ENCODE measurements at regions not wholly inside any gene's neighbourhood (a gene's known extent, or its start where the extent isn't known, plus 50 kb on each side); places are given as distances from the start of the nearest gene placed in this dataset.
A peak's percentile ranks its signal among the peaks of the same experiment; 100 is the strongest.
"Not testable (repeated sequence)": the region's sequence is repeated elsewhere in the genome, so short reads cannot be mapped to it uniquely, and the experiment has no call there.

GRCh38 chr11:22920939-22921565, 60.8 kb upstream of the CCDC179 start:
- DNase-seq (ENCODE audit: insufficient read length, low spot score) (peak; percentile 1), FAIRE-seq (peak; percentile 74)

GRCh38 chr11:22922672-22923071, 62.4 kb upstream of the CCDC179 start:
- FAIRE-seq (no peak), DNase-seq (ENCODE audit: insufficient read length, low spot score) (no peak)
- no peak for TF ChIP-seq POLR2A (IDR thresholded peaks at IDR 0.05; ENCODE audit: low read depth, low read length)
- TF ChIP-seq SPI1 (IDR thresholded peaks at IDR 0.05; ENCODE audit: low read depth, low read length): no peak
- no peak for TF ChIP-seq TAF1 (IDR thresholded peaks at IDR 0.05; ENCODE audit: low read depth, low read length)
- TF ChIP-seq POLR2AphosphoS5 (IDR thresholded peaks at IDR 0.05; ENCODE audit: low read depth, low read length): no peak
- TF ChIP-seq PAX5 (IDR thresholded peaks at IDR 0.05; ENCODE audit: insufficient read depth, low read length, severe bottlenecking): no peak
- TF ChIP-seq POU2F2 (IDR thresholded peaks at IDR 0.05; ENCODE audit: low read depth, low read length): no peak

More at GRCh38 chr11:22920939-22921565, 60.8 kb upstream of the CCDC179 start:
- no peak for TF ChIP-seq POU2F2 (IDR thresholded peaks at IDR 0.05; ENCODE audit: low read depth, low read length)
- TF ChIP-seq POLR2AphosphoS5 (IDR thresholded peaks at IDR 0.05; ENCODE audit: low read depth, low read length): no peak
- no peak for TF ChIP-seq PAX5 (IDR thresholded peaks at IDR 0.05; ENCODE audit: insufficient read depth, low read length, severe bottlenecking)
- TF ChIP-seq TAF1 (IDR thresholded peaks at IDR 0.05; ENCODE audit: low read depth, low read length): no peak

GRCh38 chr11:22923561-22923960, 63.3 kb upstream of the CCDC179 start:
- TF ChIP-seq POLR2A (IDR thresholded peaks at IDR 0.05; ENCODE audit: low read depth, low read length) (no peak), POLR2AphosphoS5 (IDR thresholded peaks at IDR 0.05; ENCODE audit: low read depth, low read length) (no peak), TAF1 (IDR thresholded peaks at IDR 0.05; ENCODE audit: low read depth, low read length) (no peak), SPI1 (IDR thresholded peaks at IDR 0.05; ENCODE audit: low read depth, low read length) (no peak), POU2F2 (IDR thresholded peaks at IDR 0.05; ENCODE audit: low read depth, low read length) (no peak), PAX5 (IDR thresholded peaks at IDR 0.05; ENCODE audit: insufficient read depth, low read length, severe bottlenecking) (no peak)
- no peak for FAIRE-seq
- DNase-seq (ENCODE audit: insufficient read length, low spot score): no peak

GRCh38 chr11:22926341-22926740, 66.1 kb upstream of the CCDC179 start:
- FAIRE-seq (no peak), DNase-seq (ENCODE audit: insufficient read length, low spot score) (no peak)
- TF ChIP-seq POLR2AphosphoS5 (IDR thresholded peaks at IDR 0.05; ENCODE audit: low read depth, low read length): no peak
- no peak for TF ChIP-seq TAF1 (IDR thresholded peaks at IDR 0.05; ENCODE audit: low read depth, low read length)
- no peak for TF ChIP-seq SPI1 (IDR thresholded peaks at IDR 0.05; ENCODE audit: low read depth, low read length)
- TF ChIP-seq POU2F2 (IDR thresholded peaks at IDR 0.05; ENCODE audit: low read depth, low read length): no peak
- TF ChIP-seq POLR2A (IDR thresholded peaks at IDR 0.05; ENCODE audit: low read depth, low read length): no peak
- no peak for TF ChIP-seq PAX5 (IDR thresholded peaks at IDR 0.05; ENCODE audit: insufficient read depth, low read length, severe bottlenecking)

- FAIRE-seq (no peak), DNase-seq (ENCODE audit: insufficient read length, low spot score) (no peak)
- TF ChIP-seq POU2F2 (IDR thresholded peaks at IDR 0.05; ENCODE audit: low read depth, low read length): no peak
- no peak for TF ChIP-seq POLR2AphosphoS5 (IDR thresholded peaks at IDR 0.05; ENCODE audit: low read depth, low read length)
- no peak for TF ChIP-seq TAF1 (IDR thresholded peaks at IDR 0.05; ENCODE audit: low read depth, low read length)
- no peak for TF ChIP-seq PAX5 (IDR thresholded peaks at IDR 0.05; ENCODE audit: insufficient read depth, low read length, severe bottlenecking)
- TF ChIP-seq SPI1 (IDR thresholded peaks at IDR 0.05; ENCODE audit: low read depth, low read length): no peak
- no peak for TF ChIP-seq POLR2A (IDR thresholded peaks at IDR 0.05; ENCODE audit: low read depth, low read length)
Measured at GRCh38 chr11:22927793-22928192, 67.5 kb upstream of the CCDC179 start.

- DNase-seq (ENCODE audit: insufficient read length, low spot score): no peak
- FAIRE-seq: no peak
- TF ChIP-seq POU2F2 (IDR thresholded peaks at IDR 0.05; ENCODE audit: low read depth, low read length): no peak
- no peak for TF ChIP-seq PAX5 (IDR thresholded peaks at IDR 0.05; ENCODE audit: insufficient read depth, low read length, severe bottlenecking)
- no peak for TF ChIP-seq TAF1 (IDR thresholded peaks at IDR 0.05; ENCODE audit: low read depth, low read length)
- TF ChIP-seq POLR2A (IDR thresholded peaks at IDR 0.05; ENCODE audit: low read depth, low read length): no peak
- no peak for TF ChIP-seq SPI1 (IDR thresholded peaks at IDR 0.05; ENCODE audit: low read depth, low read length)
- TF ChIP-seq POLR2AphosphoS5 (IDR thresholded peaks at IDR 0.05; ENCODE audit: low read depth, low read length): no peak
Measured at GRCh38 chr11:22928207-22928917, 68.1 kb upstream of the CCDC179 start.

GRCh38 chr11:22930816-22931594, 70.7 kb upstream of the CCDC179 start:
- FAIRE-seq: peak; percentile 86
- TF ChIP-seq POLR2A (IDR thresholded peaks at IDR 0.05; ENCODE audit: low read depth, low read length) (no peak), POU2F2 (IDR thresholded peaks at IDR 0.05; ENCODE audit: low read depth, low read length) (no peak), TAF1 (IDR thresholded peaks at IDR 0.05; ENCODE audit: low read depth, low read length) (no peak), PAX5 (IDR thresholded peaks at IDR 0.05; ENCODE audit: insufficient read depth, low read length, severe bottlenecking) (no peak), SPI1 (IDR thresholded peaks at IDR 0.05; ENCODE audit: low read depth, low read length) (no peak), POLR2AphosphoS5 (IDR thresholded peaks at IDR 0.05; ENCODE audit: low read depth, low read length) (no peak)

GRCh38 chr11:22938691-22939090, 78.4 kb upstream of the CCDC179 start:
- TF ChIP-seq PAX5 (IDR thresholded peaks at IDR 0.05; ENCODE audit: insufficient read depth, low read length, severe bottlenecking) (no peak), TAF1 (IDR thresholded peaks at IDR 0.05; ENCODE audit: low read depth, low read length) (no peak), POU2F2 (IDR thresholded peaks at IDR 0.05; ENCODE audit: low read depth, low read length) (no peak), POLR2A (IDR thresholded peaks at IDR 0.05; ENCODE audit: low read depth, low read length) (no peak), SPI1 (IDR thresholded peaks at IDR 0.05; ENCODE audit: low read depth, low read length) (no peak), POLR2AphosphoS5 (IDR thresholded peaks at IDR 0.05; ENCODE audit: low read depth, low read length) (no peak)
- no peak for FAIRE-seq
- DNase-seq (ENCODE audit: insufficient read length, low spot score): no peak

More at GRCh38 chr11:22930816-22931594, 70.7 kb upstream of the CCDC179 start:
- DNase-seq (ENCODE audit: insufficient read length, low spot score): no peak

- not testable (repeated sequence) for FAIRE-seq; DNase-seq (ENCODE audit: insufficient read length, low spot score)
Measured at GRCh38 chr11:22941544-22941943, 81.3 kb upstream of the CCDC179 start.
